K562 (cell line): ENCODE measurements at regions not wholly inside any gene's neighbourhood (a gene's known extent, or its start where the extent isn't known, plus 50 kb on each side); places are given as distances from the start of the nearest gene placed in this dataset.

ENCODE experiments used
- ARID1B ChIP-seq: fragments of 450-650 bp; IDR thresholded peaks from 2 replicates; pipeline ENCODE4 v1.6.1; 2016; ENCODE audit warnings: antibody characterized with exemption, mild to moderate bottlenecking, inconsistent platforms
- ATF1 ChIP-seq, 2 experiments: fragments of 450-650 bp in 1 of 2; IDR thresholded peaks; 2 replicates each; pipeline ENCODE4 v1.6.1; 2016; ENCODE audit warnings: missing compliant biosample characterization in 1 of 2, missing genetic modification characterization in 1 of 2
- ELF1 ChIP-seq: fragments of 200-800 bp; sonication (Bioruptor generic); IDR thresholded peaks from 2 replicates; pipeline ENCODE4 v1.6.1; 2016; ENCODE audit warnings: missing genetic modification characterization, missing compliant biosample characterization
- GABPA ChIP-seq: fragments of 200-800 bp; sonication (Bioruptor generic); conservative IDR thresholded peaks from 2 replicates; pipeline ENCODE4 v1.6.1; 2016; ENCODE audit warnings: low read depth, missing genetic modification characterization, missing compliant biosample characterization
- GATA2 ChIP-seq: sonication (generic); formaldehyde crosslinking; IDR thresholded peaks from 2 replicates; pipeline ENCODE4 v1.4.0; 2020; ENCODE audit warnings: mild to moderate bottlenecking, missing genetic modification reagents
- HDAC2 ChIP-seq: fragments of 450-650 bp; IDR thresholded peaks from 2 replicates; pipeline ENCODE4 v1.6.1; 2016; ENCODE audit warnings: mild to moderate bottlenecking
- JUN ChIP-seq, 2 experiments: sonication (generic) in 1 of 2; formaldehyde crosslinking in 1 of 2; IDR thresholded peaks; 2 replicates each; pipeline versions ENCODE4 v1.6.1 to v1.8.0; 2012 to 2022; ENCODE audit warnings: borderline replicate concordance in 2 of 2, mild to moderate bottlenecking in 2 of 2, improper control_type of control experiment in 1 of 2, low read depth in 1 of 2, low read length in 1 of 2, missing genetic modification reagents in 1 of 2
- LEF1 ChIP-seq: fragments of 450-650 bp; IDR thresholded peaks from 2 replicates; pipeline ENCODE4 v1.6.1; 2016; ENCODE audit warnings: mild to moderate bottlenecking
- MAFK ChIP-seq: IDR thresholded peaks from 2 replicates; pipeline ENCODE4 v1.6.1; 2011; ENCODE audit warnings: low read length, improper control_type of control experiment
- NFIC ChIP-seq: fragments of 450-650 bp; IDR thresholded peaks from 2 replicates; pipeline ENCODE4 v1.6.1; 2017; ENCODE audit warnings: mild to moderate bottlenecking, inconsistent platforms
- RAD21 ChIP-seq, 2 experiments: fragments of 250-450 bp in 1 of 2; fragments of 450-650 bp in 1 of 2; sonication (Bioruptor Pico) in 1 of 2; formaldehyde crosslinking in 1 of 2; IDR thresholded peaks in 1 of 2; conservative IDR thresholded peaks in 1 of 2; 2 replicates each; pipeline versions ENCODE4 v1.4.0 to v1.8.0; 2020 to 2022; ENCODE audit warnings: mild to moderate bottlenecking in 2 of 2, moderate library complexity in 1 of 2
- RCOR1 ChIP-seq, 2 experiments: IDR thresholded peaks; 2 replicates each; pipeline ENCODE4 v1.6.1; 2012; ENCODE audit warnings: low read depth in 2 of 2, low read length in 2 of 2, borderline replicate concordance in 1 of 2, improper control_type of control experiment in 1 of 2
- TEAD4 ChIP-seq, 2 experiments: sonication (generic) in 1 of 2; formaldehyde crosslinking in 1 of 2; IDR thresholded peaks; 2 replicates each; pipeline versions ENCODE4 v1.6.1 to v1.8.0; 2012 to 2022; ENCODE audit warnings: borderline replicate concordance in 1 of 2, inconsistent platforms in 1 of 2, low read length in 1 of 2, mild to moderate bottlenecking in 1 of 2, missing genetic modification reagents in 1 of 2
- TSHZ1 ChIP-seq: fragments of 250-450 bp; sonication (Bioruptor Pico); IDR thresholded peaks from 2 replicates; pipeline ENCODE4 v1.4.0; 2020; ENCODE audit warnings: mild to moderate bottlenecking, moderate library complexity
- YY1 ChIP-seq, 3 experiments: IDR thresholded peaks; 2 replicates each; pipeline ENCODE4 v1.6.1; 2011; ENCODE audit warnings: low read length in 2 of 3, mild to moderate bottlenecking in 2 of 3, moderate library complexity in 2 of 3, borderline replicate concordance in 1 of 3, control low read depth in 1 of 3, low read depth in 1 of 3; ENCODE audit not compliant: insufficient read depth in 3 of 3, insufficient replicate concordance in 2 of 3, control insufficient read depth in 1 of 3, insufficient read length in 1 of 3; ENCODE audit errors: extremely low read depth in 1 of 3
- ZBTB12 ChIP-seq: fragments of 250-450 bp; sonication (Bioruptor Pico); IDR thresholded peaks from 2 replicates; pipeline ENCODE4 v1.4.0; 2020
- ZNF316 ChIP-seq: fragments of 450-650 bp; IDR thresholded peaks from 2 replicates; pipeline ENCODE4 v1.6.1; 2016
- ZNF561 ChIP-seq: fragments of 450-650 bp; formaldehyde crosslinking; conservative IDR thresholded peaks from 2 replicates; pipeline ENCODE4 v1.4.0; 2020; ENCODE audit warnings: mild to moderate bottlenecking, moderate library complexity
- ZNF699 ChIP-seq: fragments of 250-450 bp; sonication (Bioruptor Pico); IDR thresholded peaks from 2 replicates; pipeline ENCODE4 v1.8.0; 2021; ENCODE audit warnings: mild to moderate bottlenecking, moderate library complexity; ENCODE audit not compliant: insufficient replicate concordance
- TF ChIP-seq, protein P1 (sequence below): fragments of 450-650 bp; IDR thresholded peaks from 2 replicates; pipeline ENCODE4 v1.6.1; 2016

- TF ChIP-seq RAD21 (CRISPR knock-in tag; conservative IDR thresholded peaks at IDR 0.05 in 1 of 2, IDR thresholded peaks at IDR 0.05 in 1 of 2) (peak in 1 of 2 experiments; percentile 10; a peak in 1 of 4 replicates), TEAD4 (IDR thresholded peaks at IDR 0.05; ENCODE audit: low read length) (peak; percentile 57; the same call in 1 of the 2 replicates), TEAD4 (CRISPR knock-in tag; IDR thresholded peaks at IDR 0.05; ENCODE audit: borderline replicate concordance) (no peak), ZBTB12 (CRISPR knock-in tag) (0 out of 2 replicates have a peak, but pooled peaks have one; percentile 19), YY1 (IDR thresholded peaks at IDR 0.05; ENCODE audit: borderline replicate concordance in 1 of 3, control insufficient read depth in 1 of 3, extremely low read depth in 1 of 3, insufficient read depth in 3 of 3, insufficient read length in 1 of 3, insufficient replicate concordance in 2 of 3, low read depth in 1 of 3, low read length in 2 of 3) (peak in 1 of 3 experiments; percentile 15), ZNF561 (CRISPR knock-in tag) (no peak), RCOR1 (IDR thresholded peaks at IDR 0.05; ENCODE audit: borderline replicate concordance in 1 of 2, low read depth in 2 of 2, low read length in 2 of 2) (peak in 1 of 2 experiments; percentile 78; a peak in 2 of 4 replicates), ZNF699 (CRISPR knock-in tag) (no peak), TSHZ1 (CRISPR knock-in tag) (no peak), GATA2 (CRISPR knock-in tag) (no peak), ATF1 (CRISPR knock-in tag; IDR thresholded peaks at IDR 0.05) (no peak), ATF1 (tag; IDR thresholded peaks at IDR 0.05) (peak; percentile 79), ELF1 (tag) (peak; percentile 64), JUN (IDR thresholded peaks at IDR 0.05; ENCODE audit: borderline replicate concordance, low read depth, low read length) (0 out of 2 replicates have a peak, but pooled peaks have one; percentile 6), JUN (CRISPR knock-in tag; IDR thresholded peaks at IDR 0.05; ENCODE audit: borderline replicate concordance) (no peak), ARID1B (peak; percentile 66), HDAC2 (peak; percentile 42; the same call in 1 of the 2 replicates), GABPA (tag) (0 out of 2 replicates have a peak, but pooled peaks have one; percentile 27), NFIC (peak; percentile 95), ZNF316 (0 out of 2 replicates have a peak, but pooled peaks have one; percentile 34), MAFK (peak; percentile 34; the same call in 1 of the 2 replicates), LEF1 (peak; percentile 70)
- TF ChIP-seq, protein P1, sequence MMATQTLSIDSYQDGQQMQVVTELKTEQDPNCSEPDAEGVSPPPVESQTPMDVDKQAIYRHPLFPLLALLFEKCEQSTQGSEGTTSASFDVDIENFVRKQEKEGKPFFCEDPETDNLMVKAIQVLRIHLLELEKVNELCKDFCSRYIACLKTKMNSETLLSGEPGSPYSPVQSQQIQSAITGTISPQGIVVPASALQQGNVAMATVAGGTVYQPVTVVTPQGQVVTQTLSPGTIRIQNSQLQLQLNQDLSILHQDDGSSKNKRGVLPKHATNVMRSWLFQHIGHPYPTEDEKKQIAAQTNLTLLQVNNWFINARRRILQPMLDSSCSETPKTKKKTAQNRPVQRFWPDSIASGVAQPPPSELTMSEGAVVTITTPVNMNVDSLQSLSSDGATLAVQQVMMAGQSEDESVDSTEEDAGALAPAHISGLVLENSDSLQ: peak; percentile 91
Measured at GRCh38 chr14:58749066-58749669, 111.4 kb downstream of the DACT1 start (continued).
